H9 (cell line): ENCODE measurements at regions not wholly inside any gene's neighbourhood (a gene's known extent, or its start where the extent isn't known, plus 50 kb on each side); places are given as distances from the start of the nearest gene placed in this dataset.

Experiments
- DNase-seq: peaks from one replicate; pipeline ENCODE4 v3.0.0-alpha.2; 2017
- H2AFZ ChIP-seq: one replicate; pipeline ENCODE4 v1.6.1; 2013; ENCODE audit warnings: mild to moderate bottlenecking, low read length, control low read depth, moderate library complexity
- H2AK5ac ChIP-seq: 2 replicates; pipeline ENCODE4 v1.6.1; 2013; ENCODE audit warnings: low read length, control low read depth, mixed read lengths; ENCODE audit not compliant: insufficient read length
- H2BK120ac ChIP-seq: one replicate; pipeline ENCODE4 v1.6.1; 2013; ENCODE audit warnings: low read depth, mild to moderate bottlenecking, low read length, control low read depth, inconsistent platforms; ENCODE audit not compliant: poor library complexity, severe bottlenecking
- H2BK12ac ChIP-seq: 2 replicates; pipeline ENCODE4 v1.6.1; 2013; ENCODE audit warnings: low read length, control low read depth, mixed read lengths, low read depth; ENCODE audit not compliant: insufficient read length
- H2BK15ac ChIP-seq: 2 replicates; pipeline ENCODE4 v1.6.1; 2013; ENCODE audit warnings: low read depth, low read length, control low read depth
- H2BK20ac ChIP-seq: one replicate; pipeline ENCODE4 v1.6.1; 2013; ENCODE audit warnings: low read depth, mild to moderate bottlenecking, low read length, control low read depth, inconsistent platforms; ENCODE audit not compliant: poor library complexity, severe bottlenecking
- H2BK5ac ChIP-seq: 2 replicates; pipeline ENCODE4 v1.6.1; 2013; ENCODE audit warnings: low read length, control low read depth, mixed read lengths; ENCODE audit not compliant: insufficient read length
- H3K14ac ChIP-seq: 2 replicates; pipeline ENCODE4 v1.6.1; 2013; ENCODE audit warnings: low read length, control low read depth; ENCODE audit not compliant: insufficient read depth
- H3K18ac ChIP-seq: 2 replicates; pipeline ENCODE4 v1.6.1; 2013; ENCODE audit warnings: low read depth, mild to moderate bottlenecking, mixed read lengths, low read length, control low read depth; ENCODE audit not compliant: insufficient read length
- H3K23ac ChIP-seq: 2 replicates; pipeline ENCODE4 v1.6.1; 2013; ENCODE audit warnings: low read length, control low read depth, mixed read lengths, low read depth; ENCODE audit not compliant: insufficient read length
- H3K23me2 ChIP-seq: 2 replicates; pipeline ENCODE4 v1.6.1; 2013; ENCODE audit warnings: low read depth, mild to moderate bottlenecking, mixed read lengths, low read length, control low read depth; ENCODE audit not compliant: insufficient read length, poor library complexity, severe bottlenecking
- H3K27ac ChIP-seq: 2 replicates; pipeline ENCODE4 v1.5.1; 2013; ENCODE audit warnings: low read length, control low read depth, mixed read lengths, low read depth; ENCODE audit not compliant: insufficient read length
- H3K27me3 ChIP-seq: 2 replicates; pipeline ENCODE4 v1.6.1; 2013; ENCODE audit warnings: low read length, control low read depth, inconsistent platforms; ENCODE audit not compliant: insufficient read depth
- H3K4ac ChIP-seq: 2 replicates; pipeline ENCODE4 v1.6.1; 2013; ENCODE audit warnings: low read depth, mild to moderate bottlenecking, control low read depth, inconsistent platforms, low read length, moderate library complexity
- H3K4me1 ChIP-seq: 2 replicates; pipeline ENCODE4 v1.6.1; 2013; ENCODE audit warnings: low read length, control low read depth, inconsistent platforms; ENCODE audit not compliant: insufficient read depth
- H3K4me2 ChIP-seq: 2 replicates; pipeline ENCODE4 v1.6.1; 2013; ENCODE audit warnings: low read length, control low read depth, mixed read lengths; ENCODE audit not compliant: insufficient read length, insufficient read depth
- H3K56ac ChIP-seq: 2 replicates; pipeline ENCODE4 v1.6.1; 2013; ENCODE audit warnings: low read depth, mild to moderate bottlenecking, mixed read lengths, low read length, control low read depth; ENCODE audit not compliant: insufficient read length
- H3K79me1 ChIP-seq: 2 replicates; pipeline ENCODE4 v1.6.1; 2013; ENCODE audit warnings: low read depth, mild to moderate bottlenecking, moderate library complexity, low read length, control low read depth, inconsistent platforms; ENCODE audit not compliant: insufficient read depth, poor library complexity, severe bottlenecking
- H3K79me2 ChIP-seq: 2 replicates; pipeline ENCODE4 v1.6.1; 2013; ENCODE audit warnings: low read length, control low read depth, inconsistent platforms; ENCODE audit not compliant: insufficient read depth
- H3K9ac ChIP-seq: 2 replicates; pipeline ENCODE4 v1.6.1; 2013; ENCODE audit warnings: low read length, control low read depth, mixed read lengths; ENCODE audit not compliant: insufficient read length; ENCODE audit errors: extremely low read depth
- H3K9me3 ChIP-seq: one replicate; pipeline ENCODE4 v1.6.1; 2013; ENCODE audit warnings: low read depth, low read length, inconsistent platforms; ENCODE audit not compliant: control insufficient read depth
- H3T11ph ChIP-seq: one replicate; pipeline ENCODE4 v1.6.1; 2013; ENCODE audit warnings: mild to moderate bottlenecking, low read length, control low read depth, inconsistent platforms
- H4K20me1 ChIP-seq: one replicate; pipeline ENCODE4 v1.6.1; 2013; ENCODE audit not compliant: control insufficient read depth, insufficient read length, insufficient read depth
- H4K5ac ChIP-seq: 2 replicates; pipeline ENCODE4 v1.6.1; 2013; ENCODE audit warnings: low read depth, mild to moderate bottlenecking, mixed read lengths, low read length, control low read depth; ENCODE audit not compliant: insufficient read length
- H4K8ac ChIP-seq: replicated peaks from 2 replicates; pipeline ENCODE4 v1.6.1; 2013; ENCODE audit warnings: low read length, control low read depth, mixed read lengths, low read depth; ENCODE audit not compliant: insufficient read length
- H4K91ac ChIP-seq: 2 replicates; pipeline ENCODE4 v1.6.1; 2013; ENCODE audit warnings: low read depth, mild to moderate bottlenecking, moderate library complexity, mixed read lengths, low read length, control low read depth; ENCODE audit not compliant: insufficient read length
- H3K27ac Mint-ChIP-seq, 3 experiments: 2 replicates in 2 of 3; 3 replicates in 1 of 3; pipeline ENCODE4 v1.8.0; 2020 to 2021; ENCODE audit warnings: mixed read lengths in 3 of 3, mild to moderate bottlenecking in 1 of 3, moderate library complexity in 1 of 3
- H3K27me3 Mint-ChIP-seq: 2 replicates; pipeline ENCODE4 v1.8.0; 2021; ENCODE audit warnings: low read depth, mild to moderate bottlenecking, moderate library complexity, mixed read lengths
- H3K36me3 Mint-ChIP-seq, 3 experiments: 2 replicates in 2 of 3; 3 replicates in 1 of 3; pipeline ENCODE4 v1.8.0; 2020 to 2021; ENCODE audit warnings: low read depth in 3 of 3, mixed read lengths in 3 of 3; ENCODE audit not compliant: insufficient read depth in 1 of 3
- H3K4me1 Mint-ChIP-seq, 2 experiments: 2 replicates each; pipeline ENCODE4 v1.8.0; 2020; ENCODE audit warnings: mixed read lengths in 2 of 2
- H3K4me3 Mint-ChIP-seq, 2 experiments: 2 replicates in 1 of 2; 3 replicates in 1 of 2; pipeline ENCODE4 v1.8.0; 2020 to 2021; ENCODE audit warnings: mild to moderate bottlenecking in 2 of 2, mixed read lengths in 2 of 2, moderate library complexity in 1 of 2
- H3K9me3 Mint-ChIP-seq, 2 experiments: 2 replicates in 1 of 2; 3 replicates in 1 of 2; pipeline ENCODE4 v1.8.0; 2020; ENCODE audit warnings: mild to moderate bottlenecking in 2 of 2, mixed read lengths in 2 of 2, moderate library complexity in 1 of 2
- WGBS: extraction: QIAGEN DNeasy Blood & Tissue Kit; methylation state at CpG from one replicate; pipeline ENCODE4 v1.1.7; 2013; ENCODE audit warnings: missing lambda C conversion rate, low lambda C conversion rate, mixed read lengths; ENCODE audit not compliant: insufficient read length; ENCODE audit errors: extremely low coverage; 5-methylcytosine and 5-hydroxymethylcytosine counted together
- TF ChIP-seq, protein P1 (sequence below): fragments of 200-600 bp; sonication (generic); conservative IDR thresholded peaks from 3 replicates; pipeline ENCODE4 v1.8.0; 2021; ENCODE audit warnings: antibody characterized with exemption, mild to moderate bottlenecking

- Histone ChIP-seq H3K56ac (no peak overlapping the region), H3K9me3 (no peaks in the 10 kb centered on the region), H3K79me2 (no peaks in the 10 kb centered on the region), H3K27ac (no peak overlapping the region), H2BK12ac (no peak overlapping the region), H4K8ac (no peak overlapping the region), H3T11ph (no peak overlapping the region), H2BK20ac (no peak overlapping the region), H2BK15ac (no peak overlapping the region), H3K27me3 (no peaks in the 10 kb centered on the region), H3K79me1 (no peaks in the 10 kb centered on the region), H3K4me1 (peaks cover 7% of the 10 kb centered on the region; the same call in 1 of the 2 replicates), H2BK5ac (no peak overlapping the region), H3K14ac (no peak overlapping the region), H4K91ac (no peak overlapping the region), H4K5ac (no peak overlapping the region), H3K9ac (no peak overlapping the region), H3K4ac (no peak overlapping the region), H4K20me1 (no peaks in the 10 kb centered on the region), H3K23ac (no peak overlapping the region), H2AK5ac (no peak overlapping the region), H3K18ac (no peak overlapping the region), H3K4me2 (no peak overlapping the region), H2AFZ (no peak overlapping the region), H2BK120ac (no peak overlapping the region), H3K23me2 (no peaks in the 10 kb centered on the region)
- Mint-ChIP-seq H3K4me1 (peaks cover 16 to 28% of the 10 kb centered on the region in 2 experiments), H3K4me3 (no peak overlapping the region), H3K27ac (no peak overlapping the region), H3K36me3 (peaks cover 0 to 5% (median 4%) of the 10 kb centered on the region in 3 experiments; a peak in 2 of 7 replicates), H3K27me3 (no peaks in the 10 kb centered on the region; the same call in 1 of the 2 replicates), H3K9me3 (peaks cover 3 to 4% of the 10 kb centered on the region in 2 experiments; a peak in 3 of 5 replicates)
- no peak for DNase-seq
- no CpG with 5 or more reads among the region's 3 CpGs for WGBS
- TF ChIP-seq, protein P1, sequence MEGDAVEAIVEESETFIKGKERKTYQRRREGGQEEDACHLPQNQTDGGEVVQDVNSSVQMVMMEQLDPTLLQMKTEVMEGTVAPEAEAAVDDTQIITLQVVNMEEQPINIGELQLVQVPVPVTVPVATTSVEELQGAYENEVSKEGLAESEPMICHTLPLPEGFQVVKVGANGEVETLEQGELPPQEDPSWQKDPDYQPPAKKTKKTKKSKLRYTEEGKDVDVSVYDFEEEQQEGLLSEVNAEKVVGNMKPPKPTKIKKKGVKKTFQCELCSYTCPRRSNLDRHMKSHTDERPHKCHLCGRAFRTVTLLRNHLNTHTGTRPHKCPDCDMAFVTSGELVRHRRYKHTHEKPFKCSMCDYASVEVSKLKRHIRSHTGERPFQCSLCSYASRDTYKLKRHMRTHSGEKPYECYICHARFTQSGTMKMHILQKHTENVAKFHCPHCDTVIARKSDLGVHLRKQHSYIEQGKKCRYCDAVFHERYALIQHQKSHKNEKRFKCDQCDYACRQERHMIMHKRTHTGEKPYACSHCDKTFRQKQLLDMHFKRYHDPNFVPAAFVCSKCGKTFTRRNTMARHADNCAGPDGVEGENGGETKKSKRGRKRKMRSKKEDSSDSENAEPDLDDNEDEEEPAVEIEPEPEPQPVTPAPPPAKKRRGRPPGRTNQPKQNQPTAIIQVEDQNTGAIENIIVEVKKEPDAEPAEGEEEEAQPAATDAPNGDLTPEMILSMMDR, result no peak
Observed at GRCh38 chr2:200193331-200193730, 113.2 kb upstream of the SPATS2L start.
